ENCODE measurements at regions not wholly inside any gene's neighbourhood (a gene's known extent, or its start where the extent isn't known, plus 50 kb on each side); places are given as distances from the start of the nearest gene placed in this dataset.

- Histone ChIP-seq H3K4me3 (no peak overlapping the region), H3K4me1 (peaks cover 5% of the 10 kb centered on the region), H3K27me3 (no peaks in the 10 kb centered on the region), H3K9me3 (peaks cover 0 to 15% (median 0%) of the 10 kb centered on the region in 3 donors), H3K27ac (peak overlapping the region in 1 of 4 donors; percentile 18), H3K36me3 (replicated peaks in 1 of 2; ENCODE audit: insufficient read depth in 1 of 2, low read depth in 2 of 2) (no peaks in the 10 kb centered on the region)
- TF ChIP-seq POLR2A (IDR thresholded peaks at IDR 0.05): no peak
- TF ChIP-seq, protein P1, sequence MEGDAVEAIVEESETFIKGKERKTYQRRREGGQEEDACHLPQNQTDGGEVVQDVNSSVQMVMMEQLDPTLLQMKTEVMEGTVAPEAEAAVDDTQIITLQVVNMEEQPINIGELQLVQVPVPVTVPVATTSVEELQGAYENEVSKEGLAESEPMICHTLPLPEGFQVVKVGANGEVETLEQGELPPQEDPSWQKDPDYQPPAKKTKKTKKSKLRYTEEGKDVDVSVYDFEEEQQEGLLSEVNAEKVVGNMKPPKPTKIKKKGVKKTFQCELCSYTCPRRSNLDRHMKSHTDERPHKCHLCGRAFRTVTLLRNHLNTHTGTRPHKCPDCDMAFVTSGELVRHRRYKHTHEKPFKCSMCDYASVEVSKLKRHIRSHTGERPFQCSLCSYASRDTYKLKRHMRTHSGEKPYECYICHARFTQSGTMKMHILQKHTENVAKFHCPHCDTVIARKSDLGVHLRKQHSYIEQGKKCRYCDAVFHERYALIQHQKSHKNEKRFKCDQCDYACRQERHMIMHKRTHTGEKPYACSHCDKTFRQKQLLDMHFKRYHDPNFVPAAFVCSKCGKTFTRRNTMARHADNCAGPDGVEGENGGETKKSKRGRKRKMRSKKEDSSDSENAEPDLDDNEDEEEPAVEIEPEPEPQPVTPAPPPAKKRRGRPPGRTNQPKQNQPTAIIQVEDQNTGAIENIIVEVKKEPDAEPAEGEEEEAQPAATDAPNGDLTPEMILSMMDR (IDR thresholded peaks at IDR 0.05): no peak
- peak; percentile 90 for ATAC-seq
- intact Hi-C loops (cut with DNase I): no loop called here
- 36 to 42% methylated on average over 10 of the region's 10 CpGs for WGBS, 2 donors
- DNase-seq: peak; percentile 67 to 79 (median 76)
Measured at GRCh38 chr6:150299873-150300485, 68.8 kb upstream of the IYD start.

DNA sequence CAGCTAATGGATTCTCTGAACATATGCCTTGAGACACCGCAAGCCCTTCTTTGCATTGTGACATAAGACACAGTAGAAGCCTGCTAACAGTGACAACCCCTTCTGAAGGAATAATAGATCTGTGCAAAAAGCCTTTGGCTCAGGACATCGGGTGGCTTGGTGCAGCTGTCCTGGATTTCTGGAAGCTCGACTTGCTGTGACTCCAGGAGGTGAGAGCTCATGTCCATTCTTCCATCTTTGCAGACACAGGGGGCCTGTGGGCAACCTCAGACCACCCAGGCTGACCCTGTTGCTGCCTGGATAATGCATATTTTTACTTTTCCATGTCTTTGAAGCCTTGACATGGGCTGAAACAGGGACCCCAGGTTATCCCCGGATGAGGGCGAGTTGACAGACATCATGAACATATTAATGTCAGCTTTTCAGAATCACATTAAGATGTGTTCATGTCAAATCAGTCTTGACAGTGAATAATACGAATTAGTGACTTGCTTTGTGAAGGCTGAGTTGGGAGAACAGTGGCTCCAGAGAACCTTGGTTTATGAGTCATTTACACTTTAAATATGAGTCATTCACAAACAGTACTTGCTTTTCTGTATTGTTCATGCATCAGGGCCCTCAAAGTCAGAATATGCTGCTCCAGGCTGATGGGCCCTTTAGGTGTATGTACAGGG lies 66.8 kb upstream of the IYD start:
- ATAC-seq (no peak), DNase-seq (peak in 1 of 4 donors; percentile 27)
- peak overlapping the region in 1 of 4 donors; percentile 37 for H3K27ac ChIP-seq
- peaks cover 5% of the 10 kb centered on the region for H3K4me1 ChIP-seq
- H3K9me3 ChIP-seq: peaks cover 0 to 10% (median 0%) of the 10 kb centered on the region in 3 donors
- H3K4me3 ChIP-seq: no peak overlapping the region
- no peaks in the 10 kb centered on the region for H3K27me3 ChIP-seq
- intact Hi-C loops (cut with DNase I): no loop called here
- no peaks in the 10 kb centered on the region for H3K36me3 ChIP-seq (replicated peaks in 1 of 2; ENCODE audit: insufficient read depth in 1 of 2, low read depth in 2 of 2)
- TF ChIP-seq, protein P1 (IDR thresholded peaks at IDR 0.05): no peak
- TF ChIP-seq POLR2A (IDR thresholded peaks at IDR 0.05): no peak
- WGBS, 2 donors: 85 to 90% methylated on average over 6 of the region's 6 CpGs

GRCh38 chr6:150302520-150303176 lies 66.2 kb upstream of the IYD start:
- intact Hi-C loops (cut with DNase I): no loop called here
- no peak for ATAC-seq

DNA sequence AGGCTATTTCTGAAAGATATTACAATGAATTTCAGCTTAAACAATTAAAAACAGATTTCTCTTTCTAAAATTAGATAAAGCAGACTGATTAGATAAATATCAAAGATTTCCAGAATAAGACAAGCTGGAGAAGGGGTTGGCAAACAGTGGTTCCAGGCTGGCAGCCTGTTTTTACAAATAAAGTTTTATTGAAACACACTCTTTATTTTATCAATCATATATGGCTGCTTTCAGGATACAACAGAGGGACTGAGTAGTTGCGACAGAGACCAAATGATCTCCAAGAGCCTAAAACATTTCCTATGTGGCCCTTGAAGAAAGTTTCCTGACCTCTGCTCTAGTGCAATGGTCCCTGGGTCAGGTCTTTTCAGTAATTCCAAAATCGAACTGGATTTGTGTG lies 65.6 kb upstream of the IYD start:
- ATAC-seq (no peak), DNase-seq (no peak)
- intact Hi-C loops (cut with DNase I): no loop called here
- Histone ChIP-seq H3K4me3 (no peak overlapping the region), H3K27ac (peak overlapping the region in 1 of 4 donors; percentile 37), H3K27me3 (no peaks in the 10 kb centered on the region), H3K36me3 (replicated peaks in 1 of 2; ENCODE audit: insufficient read depth in 1 of 2, low read depth in 2 of 2) (no peaks in the 10 kb centered on the region), H3K4me1 (peaks cover 5% of the 10 kb centered on the region), H3K9me3 (no peaks in the 10 kb centered on the region)
- TF ChIP-seq POLR2A (IDR thresholded peaks at IDR 0.05): no peak
- TF ChIP-seq, protein P1 (IDR thresholded peaks at IDR 0.05): no peak
- 74 to 85% methylated on average over 2 of the region's 2 CpGs for WGBS, 2 donors

More at GRCh38 chr6:150302520-150303176, 66.2 kb upstream of the IYD start:
- H3K9me3 ChIP-seq: peaks cover 0 to 4% (median 0%) of the 10 kb centered on the region in 3 donors
- peak overlapping the region in 1 of 4 donors; percentile 37 for H3K27ac ChIP-seq
- H3K4me3 ChIP-seq: no peak overlapping the region
- 79 to 84% methylated on average over 7 of the region's 7 CpGs for WGBS, 2 donors
- DNase-seq: no peak
- no peaks in the 10 kb centered on the region for H3K27me3 ChIP-seq
- peaks cover 5% of the 10 kb centered on the region for H3K4me1 ChIP-seq
- H3K36me3 ChIP-seq (replicated peaks in 1 of 2; ENCODE audit: insufficient read depth in 1 of 2, low read depth in 2 of 2): no peaks in the 10 kb centered on the region
- TF ChIP-seq, protein P1 (IDR thresholded peaks at IDR 0.05): no peak
- no peak for TF ChIP-seq POLR2A (IDR thresholded peaks at IDR 0.05)

Data from body of pancreas (tissue), 4 donors.